ENCODE measurements at regions not wholly inside any gene's neighbourhood (a gene's known extent, or its start where the extent isn't known, plus 50 kb on each side); places are given as distances from the start of the nearest gene placed in this dataset.

DNA sequence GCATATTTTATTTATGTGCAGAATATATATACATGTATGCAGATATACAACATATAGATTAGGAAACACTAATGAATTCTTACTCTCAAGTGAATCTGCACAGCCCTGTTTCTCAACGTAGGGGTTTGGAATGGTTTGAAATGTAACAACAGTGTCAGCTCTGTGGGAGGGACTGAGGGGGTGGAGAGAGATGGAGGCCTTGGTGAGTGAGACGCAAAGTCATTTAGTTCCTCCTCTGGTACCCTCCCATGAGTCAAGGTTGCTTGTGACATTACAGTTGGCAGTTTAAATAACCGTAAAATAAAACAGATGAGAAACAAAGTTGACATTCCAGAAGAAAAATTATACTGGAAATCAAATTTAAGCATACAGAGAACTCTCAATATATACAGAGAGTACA lies 313.0 kb upstream of the PRKD1 start (continued):
- TF ChIP-seq, protein P1, sequence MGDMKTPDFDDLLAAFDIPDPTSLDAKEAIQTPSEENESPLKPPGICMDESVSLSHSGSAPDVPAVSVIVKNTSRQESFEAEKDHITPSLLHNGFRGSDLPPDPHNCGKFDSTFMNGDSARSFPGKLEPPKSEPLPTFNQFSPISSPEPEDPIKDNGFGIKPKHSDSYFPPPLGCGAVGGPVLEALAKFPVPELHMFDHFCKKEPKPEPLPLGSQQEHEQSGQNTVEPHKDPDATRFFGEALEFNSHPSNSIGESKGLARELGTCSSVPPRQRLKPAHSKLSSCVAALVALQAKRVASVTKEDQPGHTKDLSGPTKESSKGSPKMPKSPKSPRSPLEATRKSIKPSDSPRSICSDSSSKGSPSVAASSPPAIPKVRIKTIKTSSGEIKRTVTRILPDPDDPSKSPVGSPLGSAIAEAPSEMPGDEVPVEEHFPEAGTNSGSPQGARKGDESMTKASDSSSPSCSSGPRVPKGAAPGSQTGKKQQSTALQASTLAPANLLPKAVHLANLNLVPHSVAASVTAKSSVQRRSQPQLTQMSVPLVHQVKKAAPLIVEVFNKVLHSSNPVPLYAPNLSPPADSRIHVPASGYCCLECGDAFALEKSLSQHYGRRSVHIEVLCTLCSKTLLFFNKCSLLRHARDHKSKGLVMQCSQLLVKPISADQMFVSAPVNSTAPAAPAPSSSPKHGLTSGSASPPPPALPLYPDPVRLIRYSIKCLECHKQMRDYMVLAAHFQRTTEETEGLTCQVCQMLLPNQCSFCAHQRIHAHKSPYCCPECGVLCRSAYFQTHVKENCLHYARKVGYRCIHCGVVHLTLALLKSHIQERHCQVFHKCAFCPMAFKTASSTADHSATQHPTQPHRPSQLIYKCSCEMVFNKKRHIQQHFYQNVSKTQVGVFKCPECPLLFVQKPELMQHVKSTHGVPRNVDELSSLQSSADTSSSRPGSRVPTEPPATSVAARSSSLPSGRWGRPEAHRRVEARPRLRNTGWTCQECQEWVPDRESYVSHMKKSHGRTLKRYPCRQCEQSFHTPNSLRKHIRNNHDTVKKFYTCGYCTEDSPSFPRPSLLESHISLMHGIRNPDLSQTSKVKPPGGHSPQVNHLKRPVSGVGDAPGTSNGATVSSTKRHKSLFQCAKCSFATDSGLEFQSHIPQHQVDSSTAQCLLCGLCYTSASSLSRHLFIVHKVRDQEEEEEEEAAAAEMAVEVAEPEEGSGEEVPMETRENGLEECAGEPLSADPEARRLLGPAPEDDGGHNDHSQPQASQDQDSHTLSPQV (IDR thresholded peaks at IDR 0.05), result no peak
- TF ChIP-seq GATAD2B (conservative IDR thresholded peaks at IDR 0.05; ENCODE audit: low read depth) (no peak), IKZF2 (IDR thresholded peaks at IDR 0.05) (no peak), EP300 (IDR thresholded peaks at IDR 0.05; ENCODE audit: borderline replicate concordance in 1 of 2, control insufficient read depth in 1 of 2, low read depth in 2 of 2, low read length in 2 of 2) (no peak), RBBP5 (conservative IDR thresholded peaks at IDR 0.05) (no peak)
- TF ChIP-seq, protein P2, sequence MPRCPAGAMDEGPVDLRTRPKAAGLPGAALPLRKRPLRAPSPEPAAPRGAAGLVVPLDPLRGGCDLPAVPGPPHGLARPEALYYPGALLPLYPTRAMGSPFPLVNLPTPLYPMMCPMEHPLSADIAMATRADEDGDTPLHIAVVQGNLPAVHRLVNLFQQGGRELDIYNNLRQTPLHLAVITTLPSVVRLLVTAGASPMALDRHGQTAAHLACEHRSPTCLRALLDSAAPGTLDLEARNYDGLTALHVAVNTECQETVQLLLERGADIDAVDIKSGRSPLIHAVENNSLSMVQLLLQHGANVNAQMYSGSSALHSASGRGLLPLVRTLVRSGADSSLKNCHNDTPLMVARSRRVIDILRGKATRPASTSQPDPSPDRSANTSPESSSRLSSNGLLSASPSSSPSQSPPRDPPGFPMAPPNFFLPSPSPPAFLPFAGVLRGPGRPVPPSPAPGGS (IDR thresholded peaks at IDR 0.05; ENCODE audit: borderline replicate concordance, insufficient read depth, low read depth, low read length, poor library complexity, severe bottlenecking), result no peak

DNA sequence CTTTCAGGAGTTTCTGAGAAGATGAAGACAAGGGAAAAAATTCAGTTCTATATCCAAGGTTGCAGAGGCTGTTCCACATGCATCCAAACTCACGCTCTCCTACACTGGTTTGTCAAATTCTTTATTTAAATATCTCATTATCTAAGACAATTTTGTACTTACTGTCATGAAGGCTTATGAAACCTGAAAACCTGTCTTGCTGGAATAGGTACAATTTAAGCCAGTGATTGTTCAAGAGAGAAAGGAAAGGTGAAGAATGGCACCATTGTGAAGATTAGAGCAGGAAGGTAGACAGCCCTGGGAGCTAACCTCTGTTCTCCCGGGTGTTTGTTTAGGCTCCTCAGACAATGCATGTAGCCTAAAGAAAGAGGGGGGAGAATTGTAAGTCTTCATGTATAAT lies 315.1 kb upstream of the PRKD1 start:
- TF ChIP-seq SUPT20H (IDR thresholded peaks at IDR 0.05; ENCODE audit: borderline replicate concordance, control insufficient read depth, low read depth, low read length) (no peak), ZNF622 (IDR thresholded peaks at IDR 0.05) (no peak)
- TF ChIP-seq, protein P3, sequence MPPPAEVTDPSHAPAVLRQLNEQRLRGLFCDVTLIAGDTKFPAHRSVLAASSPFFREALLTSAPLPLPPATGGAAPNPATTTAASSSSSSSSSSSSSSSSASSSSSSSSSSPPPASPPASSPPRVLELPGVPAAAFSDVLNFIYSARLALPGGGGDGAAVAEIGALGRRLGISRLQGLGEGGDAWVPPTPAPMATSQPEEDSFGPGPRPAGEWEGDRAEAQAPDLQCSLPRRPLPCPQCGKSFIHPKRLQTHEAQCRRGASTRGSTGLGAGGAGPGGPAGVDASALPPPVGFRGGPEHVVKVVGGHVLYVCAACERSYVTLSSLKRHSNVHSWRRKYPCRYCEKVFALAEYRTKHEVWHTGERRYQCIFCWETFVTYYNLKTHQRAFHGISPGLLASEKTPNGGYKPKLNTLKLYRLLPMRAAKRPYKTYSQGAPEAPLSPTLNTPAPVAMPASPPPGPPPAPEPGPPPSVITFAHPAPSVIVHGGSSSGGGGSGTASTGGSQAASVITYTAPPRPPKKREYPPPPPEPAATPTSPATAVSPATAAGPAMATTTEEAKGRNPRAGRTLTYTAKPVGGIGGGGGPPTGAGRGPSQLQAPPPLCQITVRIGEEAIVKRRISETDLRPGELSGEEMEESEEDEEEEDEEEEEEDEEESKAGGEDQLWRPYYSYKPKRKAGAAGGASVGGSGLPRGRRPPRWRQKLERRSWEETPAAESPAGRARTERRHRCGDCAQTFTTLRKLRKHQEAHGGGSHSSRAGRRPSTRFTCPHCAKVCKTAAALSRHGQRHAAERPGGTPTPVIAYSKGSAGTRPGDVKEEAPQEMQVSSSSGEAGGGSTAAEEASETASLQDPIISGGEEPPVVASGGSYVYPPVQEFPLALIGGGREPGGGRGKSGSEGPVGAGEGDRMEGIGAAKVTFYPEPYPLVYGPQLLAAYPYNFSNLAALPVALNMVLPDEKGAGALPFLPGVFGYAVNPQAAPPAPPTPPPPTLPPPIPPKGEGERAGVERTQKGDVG (CRISPR knock-in tag; IDR thresholded peaks at IDR 0.05), result no peak
- DNase-seq (ENCODE audit: low read depth, low spot score) (no peak), ATAC-seq (no peak), FAIRE-seq (no peak)
- intact Hi-C loops (cut with micrococcal nuclease; ENCODE audit: unreplicated experiment) (no loop called here), in situ Hi-C loops (cut with MboI) (no loop called here)
- Histone ChIP-seq H3K9me3 (replicated peaks; ENCODE audit: control insufficient read depth, insufficient read depth, low read length) (no peaks in the 10 kb centered on the region), H3K4me3 (no peak overlapping the region), H3K4me2 (ENCODE audit: control insufficient read depth, insufficient read depth) (no peak overlapping the region), H3K27ac (ENCODE audit: control insufficient read depth, insufficient read depth) (no peak overlapping the region), H3K36me3 (ENCODE audit: control insufficient read depth in 2 of 2, insufficient read depth in 2 of 2, low read length in 1 of 2) (no peaks in the 10 kb centered on the region), H2AFZ (ENCODE audit: control insufficient read depth, low read depth, low read length) (no peak overlapping the region), H3K9ac (ENCODE audit: control insufficient read depth, insufficient read depth, low read length) (no peak overlapping the region), H3K79me2 (ENCODE audit: control insufficient read depth, insufficient read depth, low read length) (no peaks in the 10 kb centered on the region), H3K4me1 (ENCODE audit: control insufficient read depth, insufficient read depth, low read length) (no peaks in the 10 kb centered on the region), H4K20me1 (ENCODE audit: control insufficient read depth, insufficient read depth) (no peaks in the 10 kb centered on the region), H3K27me3 (replicated peaks in 1 of 2; ENCODE audit: control insufficient read depth in 2 of 2, insufficient read depth in 2 of 2, low read length in 1 of 2) (no peaks in the 10 kb centered on the region)
- CTCF ChIA-PET, result no interaction called here
- SMC1A ChIA-PET (ENCODE audit: uncharacterized antibody, unreplicated experiment), result no interaction called here
- 32% methylated on average over 2 of the region's 2 CpGs for WGBS (ENCODE audit: insufficient coverage, insufficient replicate concordance, low lambda C conversion rate, missing lambda C conversion rate)
- POLR2A ChIA-PET, result no interaction called here
- BruUV-seq (replicated peaks), result no TSS peak
- RAD21 ChIA-PET (ENCODE audit: unreplicated experiment), result no interaction called here

All from GM12878 (cell line).